ENCODE measurements at regions not wholly inside any gene's neighbourhood (a gene's known extent, or its start where the extent isn't known, plus 50 kb on each side); places are given as distances from the start of the nearest gene placed in this dataset.

DNA sequence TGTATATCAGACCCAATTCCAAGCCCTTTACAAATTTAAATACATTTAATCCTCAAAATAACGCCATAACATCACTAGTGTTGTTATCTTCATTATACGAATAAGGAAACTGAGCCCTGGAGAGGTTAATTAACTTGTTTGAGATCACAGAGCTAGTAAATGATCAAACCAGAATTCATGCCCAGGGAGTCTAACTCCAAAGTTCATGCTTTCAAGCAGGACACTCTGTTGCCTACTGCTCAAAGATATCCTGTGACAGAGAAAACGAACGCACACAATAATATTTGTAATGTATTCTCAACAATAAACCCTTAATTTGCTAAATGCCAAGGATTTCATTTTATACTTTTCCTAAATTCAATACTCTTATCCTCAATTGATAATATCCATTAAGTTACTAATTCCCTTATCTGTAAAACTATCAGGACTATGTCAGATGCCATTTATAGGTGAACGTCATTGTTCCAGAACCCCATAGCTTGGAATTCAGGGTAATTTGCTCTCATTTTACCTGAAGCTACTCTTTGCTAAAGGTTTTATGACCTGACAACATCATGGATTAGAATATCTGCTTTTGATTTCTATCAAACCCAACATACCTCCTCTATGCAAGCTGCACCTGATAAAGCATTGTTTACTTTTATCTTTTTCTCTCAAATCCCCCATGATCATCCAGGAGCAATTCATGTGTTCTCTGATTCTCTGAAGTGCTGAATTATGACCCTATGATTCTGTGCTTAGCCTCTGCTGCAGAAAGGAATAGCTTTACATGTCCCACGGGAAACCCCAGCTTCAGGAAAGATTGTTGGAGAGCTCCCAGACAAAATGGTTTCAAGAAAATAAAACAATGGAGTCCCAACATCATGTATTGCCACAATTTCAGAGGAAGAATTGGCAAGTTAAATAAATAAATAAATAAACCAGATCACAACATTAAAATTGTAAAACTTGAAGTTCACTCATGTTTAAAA is 150.2 kb upstream of the CDK1 start:
- TF ChIP-seq, protein P1, sequence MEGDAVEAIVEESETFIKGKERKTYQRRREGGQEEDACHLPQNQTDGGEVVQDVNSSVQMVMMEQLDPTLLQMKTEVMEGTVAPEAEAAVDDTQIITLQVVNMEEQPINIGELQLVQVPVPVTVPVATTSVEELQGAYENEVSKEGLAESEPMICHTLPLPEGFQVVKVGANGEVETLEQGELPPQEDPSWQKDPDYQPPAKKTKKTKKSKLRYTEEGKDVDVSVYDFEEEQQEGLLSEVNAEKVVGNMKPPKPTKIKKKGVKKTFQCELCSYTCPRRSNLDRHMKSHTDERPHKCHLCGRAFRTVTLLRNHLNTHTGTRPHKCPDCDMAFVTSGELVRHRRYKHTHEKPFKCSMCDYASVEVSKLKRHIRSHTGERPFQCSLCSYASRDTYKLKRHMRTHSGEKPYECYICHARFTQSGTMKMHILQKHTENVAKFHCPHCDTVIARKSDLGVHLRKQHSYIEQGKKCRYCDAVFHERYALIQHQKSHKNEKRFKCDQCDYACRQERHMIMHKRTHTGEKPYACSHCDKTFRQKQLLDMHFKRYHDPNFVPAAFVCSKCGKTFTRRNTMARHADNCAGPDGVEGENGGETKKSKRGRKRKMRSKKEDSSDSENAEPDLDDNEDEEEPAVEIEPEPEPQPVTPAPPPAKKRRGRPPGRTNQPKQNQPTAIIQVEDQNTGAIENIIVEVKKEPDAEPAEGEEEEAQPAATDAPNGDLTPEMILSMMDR (conservative IDR thresholded peaks at IDR 0.05; ENCODE audit: low read depth, low read length): no peak
- no peak for TF ChIP-seq EZH2 (IDR thresholded peaks at IDR 0.05; ENCODE audit: borderline replicate concordance, low read depth, low read length, poor library complexity, severe bottlenecking)

All from A673 (cell line).